ENCODE measurements at regions not wholly inside any gene's neighbourhood (a gene's known extent, or its start where the extent isn't known, plus 50 kb on each side); places are given as distances from the start of the nearest gene placed in this dataset.
A peak's percentile ranks its signal among the peaks of the same experiment; 100 is the strongest.

- DNase-seq, result no peak
These were observed 153.4 kb upstream of the TSHZ3 start for GRCh38 chr19:31502536-31503170.

GRCh38 chr19:31503211-31503610 lies 154.0 kb upstream of the TSHZ3 start:
- no peak for DNase-seq

- DNase-seq, result no peak
These were observed 155.0 kb upstream of the TSHZ3 start for GRCh38 chr19:31504221-31504620.

- no peak for DNase-seq
These were observed 156.3 kb upstream of the TSHZ3 start for GRCh38 chr19:31505596-31505910.

- DNase-seq, result no peak
These were observed 156.9 kb upstream of the TSHZ3 start for GRCh38 chr19:31506102-31506501.

GRCh38 chr19:31510635-31511034 lies 161.4 kb upstream of the TSHZ3 start:
- DNase-seq, result no peak

- DNase-seq, result no peak
These were observed 161.9 kb upstream of the TSHZ3 start for GRCh38 chr19:31511098-31511497.

GRCh38 chr19:31511696-31512095 lies 162.5 kb upstream of the TSHZ3 start:
- no peak for DNase-seq

- DNase-seq, result no peak
These were observed 163.1 kb upstream of the TSHZ3 start for GRCh38 chr19:31512181-31512970.

GRCh38 chr19:31513841-31514240 lies 164.6 kb upstream of the TSHZ3 start:
- DNase-seq, result no peak

GRCh38 chr19:31515931-31516330 lies 166.7 kb upstream of the TSHZ3 start:
- DNase-seq, result peak in 1 of 2 experiments; percentile 36

- no peak for DNase-seq
These were observed 167.5 kb upstream of the TSHZ3 start for GRCh38 chr19:31516756-31517155.

- DNase-seq, result no peak
These were observed 168.3 kb upstream of the TSHZ3 start for GRCh38 chr19:31517224-31518180.

- DNase-seq, result no peak
These were observed 169.2 kb upstream of the TSHZ3 start for GRCh38 chr19:31518216-31519020.

GRCh38 chr19:31519256-31519655 lies 170.0 kb upstream of the TSHZ3 start:
- no peak for DNase-seq

- peak in 1 of 2 experiments; percentile 8 for DNase-seq
These were observed 170.7 kb upstream of the TSHZ3 start for GRCh38 chr19:31519908-31520307.

- no peak for DNase-seq
These were observed 171.4 kb upstream of the TSHZ3 start for GRCh38 chr19:31520633-31521032.

- DNase-seq, result no peak
These were observed 176.4 kb upstream of the TSHZ3 start for GRCh38 chr19:31525610-31526147.

GRCh38 chr19:31527443-31527842 lies 178.2 kb upstream of the TSHZ3 start:
- DNase-seq, result no peak

- no peak for DNase-seq
These were observed 179.0 kb upstream of the TSHZ3 start for GRCh38 chr19:31528261-31528660.

GRCh38 chr19:31529121-31529520 lies 179.9 kb upstream of the TSHZ3 start:
- DNase-seq, result no peak

- no peak for DNase-seq
These were observed 181.5 kb upstream of the TSHZ3 start for GRCh38 chr19:31530781-31531180.

All from NCI-H526 (cell line).